Small intestine (tissue), 7 donors: ENCODE measurements at regions not wholly inside any gene's neighbourhood (a gene's known extent, or its start where the extent isn't known, plus 50 kb on each side); places are given as distances from the start of the nearest gene placed in this dataset.

Source experiments
- DNase-seq, 2 donors: peaks; one replicate each; pipeline versions ENCODE4 v3.0.0 to v3.0.0-alpha.2; 2013
- FAIRE-seq: peaks from 2 replicates; lab custom pipeline; 2012; peaks lifted over from hg19 to GRCh38; lab: Jason Lieb, UNC
- H3K27ac ChIP-seq, 3 donors: one replicate each; pipeline ENCODE4 v1.5.1; 2013; ENCODE audit warnings: low read length in 2 of 3, mild to moderate bottlenecking in 2 of 3, control low read depth in 1 of 3, inconsistent platforms in 1 of 3, low read depth in 1 of 3, moderate library complexity in 1 of 3
- H3K27me3 ChIP-seq, 3 donors: one replicate each; pipeline ENCODE4 v1.6.1; 2013; ENCODE audit warnings: low read length in 3 of 3, inconsistent platforms in 1 of 3; ENCODE audit not compliant: control insufficient read depth in 3 of 3, insufficient read depth in 3 of 3
- H3K36me3 ChIP-seq, 3 donors: one replicate each; pipeline ENCODE4 v1.6.1; 2013; ENCODE audit warnings: low read length in 3 of 3, inconsistent platforms in 1 of 3, low read depth in 1 of 3, mild to moderate bottlenecking in 1 of 3, moderate library complexity in 1 of 3; ENCODE audit not compliant: control insufficient read depth in 3 of 3, insufficient read depth in 2 of 3
- H3K4me1 ChIP-seq, 3 donors: one replicate each; pipeline ENCODE4 v1.6.1; 2013; ENCODE audit warnings: low read length in 2 of 3, inconsistent platforms in 1 of 3, low read depth in 1 of 3, mild to moderate bottlenecking in 1 of 3, moderate library complexity in 1 of 3; ENCODE audit not compliant: control insufficient read depth in 3 of 3, insufficient read depth in 2 of 3
- H3K4me3 ChIP-seq, 3 donors: one replicate each; pipeline ENCODE4 v1.5.1; 2013; ENCODE audit warnings: low read length in 3 of 3, control low read depth in 1 of 3, inconsistent platforms in 1 of 3, low read depth in 1 of 3, mild to moderate bottlenecking in 1 of 3, moderate library complexity in 1 of 3
- H3K9me3 ChIP-seq, 2 donors: one replicate each; pipeline ENCODE4 v1.6.1; 2013; ENCODE audit warnings: low read depth in 1 of 2, low read length in 1 of 2; ENCODE audit not compliant: control insufficient read depth in 2 of 2, insufficient read depth in 1 of 2
- WGBS, 3 donors: extraction: QIAGEN DNeasy Blood & Tissue Kit; methylation state at CpG; one replicate each; pipeline ENCODE4 v1.1.7; 2013; 5-methylcytosine and 5-hydroxymethylcytosine counted together
- donor health status: healthy with polysubstance abuse.
- donor health status: control.
- donor health status: control.
- donor health status: Bipolar disorder and iron deficiency.
- donor health status: healthy.

DNA sequence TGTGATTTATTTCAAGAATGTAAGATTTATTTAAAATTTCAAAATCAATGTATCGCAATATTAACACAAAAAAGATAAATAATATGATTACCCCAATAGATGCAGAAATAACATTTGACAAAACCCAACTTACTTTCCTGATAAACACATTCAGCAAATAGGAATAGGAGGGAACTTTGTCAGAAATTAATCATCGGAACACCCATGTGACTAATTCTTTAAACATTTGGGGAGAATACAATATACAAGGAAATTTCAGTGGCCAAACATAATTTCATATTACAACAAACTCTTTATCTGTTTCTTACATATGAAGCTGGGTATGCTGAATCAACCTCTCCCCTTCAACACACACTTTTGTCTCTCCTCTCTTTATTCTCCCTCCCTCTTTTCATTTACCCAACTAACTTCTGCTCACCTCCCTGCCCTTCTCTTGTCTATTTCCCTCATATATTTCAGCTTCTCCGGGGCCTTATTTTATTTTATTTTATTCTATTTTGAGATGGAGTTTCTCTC lies 309.6 kb upstream of the CNTNAP5 start:
- no peak for FAIRE-seq
- Histone ChIP-seq H3K36me3 (no peaks in the 10 kb centered on the region), H3K4me1 (no peaks in the 10 kb centered on the region), H3K27me3 (no peaks in the 10 kb centered on the region), H3K27ac (no peak overlapping the region), H3K4me3 (no peak overlapping the region), H3K9me3 (peaks cover 0 to 1% of the 10 kb centered on the region in 2 donors)
- 89 to 94% (median 94%) methylated on average over 3 of the region's 3 CpGs for WGBS, 3 donors
- no peak for DNase-seq

- Histone ChIP-seq H3K4me3 (no peak overlapping the region), H3K9me3 (peaks cover 0 to 1% of the 10 kb centered on the region in 2 donors), H3K27ac (no peak overlapping the region), H3K4me1 (no peaks in the 10 kb centered on the region), H3K27me3 (no peaks in the 10 kb centered on the region), H3K36me3 (no peaks in the 10 kb centered on the region)
- FAIRE-seq (no peak), DNase-seq (no peak)
- 66 to 72% (median 70%) methylated on average over 5 of the region's 5 CpGs for WGBS, 3 donors
These were observed 307.3 kb upstream of the CNTNAP5 start for GRCh38 chr2:123717636-123718334.

DNA sequence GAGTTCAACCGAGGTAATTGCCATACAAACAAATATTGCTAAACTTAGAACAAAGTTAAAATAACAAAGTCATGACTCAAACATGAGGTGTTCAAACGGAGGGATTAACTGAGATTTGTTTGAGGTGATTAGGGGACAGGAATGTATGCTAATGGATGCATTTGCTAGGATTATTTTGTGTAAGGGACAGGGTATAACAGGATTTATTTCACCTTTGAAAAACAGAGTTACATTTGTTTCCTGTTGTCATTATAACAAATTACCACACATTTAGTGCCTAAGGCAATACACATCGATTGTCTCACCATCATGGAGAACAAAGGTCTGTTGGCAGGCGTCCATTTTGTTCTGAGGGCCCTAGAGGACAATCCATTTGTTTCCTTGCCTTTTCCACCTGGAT lies 304.3 kb upstream of the CNTNAP5 start:
- FAIRE-seq (no peak), DNase-seq (no peak)
- Histone ChIP-seq H3K4me3 (no peak overlapping the region), H3K9me3 (peaks cover 0 to 1% of the 10 kb centered on the region in 2 donors), H3K27ac (no peak overlapping the region), H3K4me1 (no peaks in the 10 kb centered on the region), H3K36me3 (no peaks in the 10 kb centered on the region), H3K27me3 (no peaks in the 10 kb centered on the region)
- 40 to 60% (median 46%) methylated on average over 4 of the region's 4 CpGs for WGBS, 3 donors

- H3K4me1 ChIP-seq = no peaks in the 10 kb centered on the region
- no peak overlapping the region for H3K4me3 ChIP-seq
- no peak for FAIRE-seq
- H3K27me3 ChIP-seq = no peaks in the 10 kb centered on the region
- H3K36me3 ChIP-seq = no peaks in the 10 kb centered on the region
- H3K9me3 ChIP-seq = peaks cover 0 to 1% of the 10 kb centered on the region in 2 donors
- WGBS, 3 donors = 78 to 94% (median 89%) methylated on average over 2 of the region's 2 CpGs
- DNase-seq = no peak
- H3K27ac ChIP-seq = no peak overlapping the region
These were observed 301.4 kb upstream of the CNTNAP5 start for GRCh38 chr2:123723706-123724105.

DNA sequence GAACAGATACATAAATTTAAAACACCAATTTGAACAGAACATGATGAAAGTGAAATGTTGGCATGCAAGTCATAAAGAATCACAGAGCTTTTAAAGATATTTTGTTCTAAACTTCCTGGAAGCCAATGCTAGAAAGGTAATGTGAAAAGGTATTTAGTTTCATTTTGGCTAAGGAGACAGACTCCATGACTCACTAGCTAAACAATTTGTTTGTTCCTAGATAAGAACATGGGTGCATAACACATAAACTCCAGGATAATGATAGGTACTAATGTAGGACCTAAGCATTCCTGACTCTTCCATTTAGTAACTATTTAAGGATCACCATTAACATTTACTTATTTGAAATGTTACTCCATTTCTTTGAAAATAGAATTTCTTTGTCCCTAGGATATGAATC lies 292.5 kb upstream of the CNTNAP5 start:
- Histone ChIP-seq H3K4me1 (no peaks in the 10 kb centered on the region), H3K27me3 (no peaks in the 10 kb centered on the region), H3K4me3 (no peak overlapping the region), H3K36me3 (no peaks in the 10 kb centered on the region), H3K9me3 (no peaks in the 10 kb centered on the region), H3K27ac (no peak overlapping the region)
- DNase-seq (no peak), FAIRE-seq (no peak)

DNA sequence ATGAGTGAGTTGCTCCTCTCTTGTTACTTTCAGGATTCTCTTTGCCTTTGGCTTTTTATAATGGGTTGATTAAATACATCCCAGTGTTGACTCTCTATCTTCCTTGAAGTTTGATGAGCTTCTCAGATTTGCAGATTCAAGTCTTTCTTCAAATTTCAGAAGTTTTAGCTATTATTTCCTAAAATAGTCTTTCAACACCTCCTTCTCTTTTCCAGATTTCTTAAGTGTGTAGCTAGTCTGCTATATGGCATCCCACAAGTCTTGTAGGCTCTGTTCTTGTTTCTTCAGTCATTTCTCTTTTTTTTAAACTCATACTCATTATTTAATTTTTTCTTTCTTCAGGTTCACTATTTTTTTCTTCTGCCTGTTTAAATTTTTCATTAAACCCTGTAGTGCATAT lies 287.7 kb upstream of the CNTNAP5 start:
- Histone ChIP-seq H3K27ac (no peak overlapping the region), H3K36me3 (no peaks in the 10 kb centered on the region), H3K4me3 (no peak overlapping the region), H3K4me1 (no peaks in the 10 kb centered on the region), H3K27me3 (no peaks in the 10 kb centered on the region), H3K9me3 (no peaks in the 10 kb centered on the region)
- DNase-seq = no peak
- no peak for FAIRE-seq

- WGBS, 3 donors = 43 to 57% (median 50%) methylated on average over 1 of the region's 1 CpG
These were observed 286.4 kb upstream of the CNTNAP5 start for GRCh38 chr2:123738643-123739042.

DNA sequence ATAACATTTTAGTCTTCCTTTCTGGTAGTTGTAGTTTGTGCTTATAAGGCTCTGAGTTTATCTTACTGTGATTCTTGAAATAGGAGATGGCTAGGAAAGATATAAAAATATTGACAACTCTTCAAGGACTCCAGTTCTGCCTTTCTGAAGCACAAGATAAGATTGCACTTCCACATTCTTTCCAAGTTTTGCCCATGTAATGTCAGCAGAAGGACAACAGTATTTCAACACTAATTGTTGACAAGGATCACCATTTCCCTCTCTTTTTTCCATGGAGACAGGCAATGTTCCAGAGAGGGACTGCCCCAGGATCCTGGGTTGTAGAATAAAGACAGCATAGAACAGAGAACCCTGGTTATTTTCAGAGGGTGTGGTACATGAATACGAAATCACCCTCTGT lies 279.1 kb upstream of the CNTNAP5 start:
- no peaks in the 10 kb centered on the region for H3K36me3 ChIP-seq
- no peaks in the 10 kb centered on the region for H3K9me3 ChIP-seq
- DNase-seq (no peak), FAIRE-seq (no peak)
- H3K27ac ChIP-seq = no peak overlapping the region
- no peaks in the 10 kb centered on the region for H3K4me1 ChIP-seq
- H3K4me3 ChIP-seq = no peak overlapping the region
- WGBS, 3 donors = 54 to 72% (median 63%) methylated on average over 1 of the region's 1 CpG
- H3K27me3 ChIP-seq = no peaks in the 10 kb centered on the region

More at GRCh38 chr2:123738643-123739042, 286.4 kb upstream of the CNTNAP5 start:
- Histone ChIP-seq H3K4me1 (no peaks in the 10 kb centered on the region), H3K9me3 (no peaks in the 10 kb centered on the region), H3K36me3 (no peaks in the 10 kb centered on the region), H3K27ac (no peak overlapping the region), H3K27me3 (no peaks in the 10 kb centered on the region), H3K4me3 (no peak overlapping the region)
- FAIRE-seq (no peak), DNase-seq (no peak)

DNA sequence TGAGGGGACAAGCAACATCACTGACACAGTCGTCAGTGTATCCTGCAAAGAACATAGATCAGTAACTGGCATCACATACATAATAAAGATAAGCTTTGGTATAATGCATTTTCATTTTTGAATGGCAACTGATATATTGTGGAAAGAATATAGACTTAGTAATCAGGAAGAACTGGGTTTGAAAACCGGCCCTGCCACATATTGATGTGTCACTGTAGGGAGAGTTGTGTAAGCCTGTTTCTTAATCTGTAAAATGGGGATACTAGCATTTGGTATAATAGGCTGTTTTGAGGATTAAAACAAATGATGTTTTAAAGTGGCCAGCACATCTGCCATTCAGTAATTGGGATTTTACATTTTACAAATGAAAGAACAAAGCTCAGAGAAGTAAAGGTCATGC lies 277.8 kb upstream of the CNTNAP5 start:
- 57 to 74% (median 64%) methylated on average over 2 of the region's 2 CpGs for WGBS, 3 donors

More for the DNA sequence above, 277.8 kb upstream of the CNTNAP5 start:
- Histone ChIP-seq H3K4me3 (no peak overlapping the region), H3K36me3 (no peaks in the 10 kb centered on the region), H3K27me3 (no peaks in the 10 kb centered on the region), H3K27ac (no peak overlapping the region), H3K9me3 (no peaks in the 10 kb centered on the region), H3K4me1 (no peaks in the 10 kb centered on the region)
- DNase-seq (no peak), FAIRE-seq (no peak)
